ENCODE measurements at regions not wholly inside any gene's neighbourhood (a gene's known extent, or its start where the extent isn't known, plus 50 kb on each side); places are given as distances from the start of the nearest gene placed in this dataset.

DNA sequence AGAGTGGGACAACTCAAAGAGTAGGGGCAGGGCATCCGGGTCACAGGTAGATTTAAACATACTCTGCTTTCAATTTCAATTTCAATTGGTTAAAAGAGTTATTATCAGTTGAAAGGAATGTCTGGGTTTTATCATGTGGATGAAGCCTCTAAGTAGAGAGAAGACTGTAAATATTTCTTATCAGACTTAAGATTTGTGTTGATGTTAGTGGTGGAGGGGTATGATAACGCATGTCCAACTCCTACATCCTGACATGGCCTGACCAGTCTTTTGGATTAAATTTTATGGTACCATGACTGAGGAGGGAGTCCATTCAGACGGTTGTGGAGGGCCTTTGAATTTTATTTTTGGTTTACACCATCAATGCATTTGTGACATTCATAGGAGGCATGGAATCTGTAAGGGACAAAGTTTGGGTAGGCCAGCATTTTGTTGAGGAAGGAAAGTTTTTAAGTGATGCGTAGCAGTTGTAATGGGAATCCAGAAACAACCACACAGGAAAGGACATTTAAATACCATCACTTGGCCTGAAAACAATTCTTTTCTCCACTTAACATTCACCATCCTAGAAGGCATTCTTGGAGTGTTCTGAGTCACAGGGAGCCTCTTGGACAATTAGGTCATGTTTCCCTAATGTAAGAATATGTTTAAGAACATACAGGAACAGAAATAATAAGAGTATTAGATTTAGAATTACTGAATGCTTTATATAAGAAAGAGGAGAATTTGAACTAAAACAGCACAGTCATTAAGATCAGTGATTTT, 371.9 kb downstream of the ATP23 start:
- H3K4me1 ChIP-seq: peaks cover 9% of the 10 kb centered on the region
- TF ChIP-seq, protein P1, sequence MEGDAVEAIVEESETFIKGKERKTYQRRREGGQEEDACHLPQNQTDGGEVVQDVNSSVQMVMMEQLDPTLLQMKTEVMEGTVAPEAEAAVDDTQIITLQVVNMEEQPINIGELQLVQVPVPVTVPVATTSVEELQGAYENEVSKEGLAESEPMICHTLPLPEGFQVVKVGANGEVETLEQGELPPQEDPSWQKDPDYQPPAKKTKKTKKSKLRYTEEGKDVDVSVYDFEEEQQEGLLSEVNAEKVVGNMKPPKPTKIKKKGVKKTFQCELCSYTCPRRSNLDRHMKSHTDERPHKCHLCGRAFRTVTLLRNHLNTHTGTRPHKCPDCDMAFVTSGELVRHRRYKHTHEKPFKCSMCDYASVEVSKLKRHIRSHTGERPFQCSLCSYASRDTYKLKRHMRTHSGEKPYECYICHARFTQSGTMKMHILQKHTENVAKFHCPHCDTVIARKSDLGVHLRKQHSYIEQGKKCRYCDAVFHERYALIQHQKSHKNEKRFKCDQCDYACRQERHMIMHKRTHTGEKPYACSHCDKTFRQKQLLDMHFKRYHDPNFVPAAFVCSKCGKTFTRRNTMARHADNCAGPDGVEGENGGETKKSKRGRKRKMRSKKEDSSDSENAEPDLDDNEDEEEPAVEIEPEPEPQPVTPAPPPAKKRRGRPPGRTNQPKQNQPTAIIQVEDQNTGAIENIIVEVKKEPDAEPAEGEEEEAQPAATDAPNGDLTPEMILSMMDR (IDR thresholded peaks at IDR 0.05): no peak
- WGBS, 3 donors: 88 to 89% (median 89%) methylated on average over 4 of the region's 4 CpGs
- no peaks in the 10 kb centered on the region for H3K36me3 ChIP-seq (ENCODE audit: insufficient read depth in 1 of 2, low read depth in 1 of 2)
- DNase-seq (no peak), ATAC-seq (no peak)
- H3K9me3 ChIP-seq: no peaks in the 10 kb centered on the region
- H3K27me3 ChIP-seq (ENCODE audit: insufficient read depth in 3 of 3, low read length in 2 of 3): no peaks in the 10 kb centered on the region
- intact Hi-C loops (cut with DNase I): no loop called here
- H3K27ac ChIP-seq: no peak overlapping the region
- no peak overlapping the region for H3K4me3 ChIP-seq

DNA sequence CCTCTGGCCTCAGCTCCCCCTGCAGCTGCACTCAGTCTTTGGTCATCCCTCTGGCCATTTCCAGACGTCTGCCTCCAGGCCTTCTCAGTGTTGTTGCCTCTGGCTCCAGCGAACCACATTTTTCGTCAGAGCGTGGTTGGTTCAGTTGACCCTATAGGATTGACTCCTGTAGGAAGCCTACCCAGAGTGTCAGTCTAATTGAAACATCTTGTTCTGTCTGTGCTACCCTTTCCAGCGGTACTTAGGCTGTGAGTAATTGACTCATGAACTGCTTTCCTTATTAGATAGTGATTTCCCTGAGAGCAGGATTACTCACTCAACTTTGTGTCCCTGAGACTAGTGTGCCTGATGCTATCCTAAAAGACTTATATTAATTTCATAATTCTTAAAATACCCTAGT, 373.2 kb downstream of the ATP23 start:
- no peak overlapping the region for H3K4me3 ChIP-seq
- no peaks in the 10 kb centered on the region for H3K36me3 ChIP-seq (ENCODE audit: insufficient read depth in 1 of 2, low read depth in 1 of 2)
- no peak for ATAC-seq
- no peaks in the 10 kb centered on the region for H3K27me3 ChIP-seq (ENCODE audit: insufficient read depth in 3 of 3, low read length in 2 of 3)
- TF ChIP-seq, protein P1 (IDR thresholded peaks at IDR 0.05): no peak
- intact Hi-C loops (cut with DNase I): no loop called here
- WGBS, 3 donors: 77 to 90% (median 85%) methylated on average over 5 of the region's 5 CpGs
- no peaks in the 10 kb centered on the region for H3K9me3 ChIP-seq
- H3K27ac ChIP-seq: no peak overlapping the region
- H3K4me1 ChIP-seq: peaks cover 9% of the 10 kb centered on the region
- DNase-seq: no peak

DNA sequence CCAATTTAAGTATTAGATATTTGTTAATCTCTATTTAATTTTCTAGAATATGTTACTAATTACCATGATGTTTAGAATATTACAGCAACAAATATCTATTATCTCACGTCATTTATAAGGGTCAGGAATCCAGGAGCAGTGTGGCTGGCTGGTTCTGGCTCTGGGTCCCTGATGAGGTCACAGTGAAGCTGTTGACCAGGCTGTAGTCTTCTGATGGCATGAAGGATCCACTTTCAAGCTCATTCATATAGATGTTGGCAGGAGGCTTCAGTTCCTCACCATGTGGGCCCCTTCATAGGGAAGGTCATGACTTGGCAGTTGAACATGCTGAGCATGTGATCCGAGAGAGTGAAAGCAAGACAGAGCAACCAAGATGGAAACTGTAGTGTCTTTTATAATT, 375.6 kb downstream of the ATP23 start:
- Histone ChIP-seq H3K36me3 (ENCODE audit: insufficient read depth in 1 of 2, low read depth in 1 of 2) (no peaks in the 10 kb centered on the region), H3K4me3 (no peak overlapping the region), H3K27ac (no peak overlapping the region), H3K9me3 (no peaks in the 10 kb centered on the region), H3K27me3 (ENCODE audit: insufficient read depth in 3 of 3, low read length in 2 of 3) (no peaks in the 10 kb centered on the region), H3K4me1 (no peaks in the 10 kb centered on the region)
- TF ChIP-seq, protein P1 (IDR thresholded peaks at IDR 0.05): no peak
- WGBS, 3 donors: 78 to 87% (median 84%) methylated on average over 2 of the region's 2 CpGs
- no peak for DNase-seq
- intact Hi-C loops (cut with DNase I): no loop called here
- ATAC-seq: no peak

DNA sequence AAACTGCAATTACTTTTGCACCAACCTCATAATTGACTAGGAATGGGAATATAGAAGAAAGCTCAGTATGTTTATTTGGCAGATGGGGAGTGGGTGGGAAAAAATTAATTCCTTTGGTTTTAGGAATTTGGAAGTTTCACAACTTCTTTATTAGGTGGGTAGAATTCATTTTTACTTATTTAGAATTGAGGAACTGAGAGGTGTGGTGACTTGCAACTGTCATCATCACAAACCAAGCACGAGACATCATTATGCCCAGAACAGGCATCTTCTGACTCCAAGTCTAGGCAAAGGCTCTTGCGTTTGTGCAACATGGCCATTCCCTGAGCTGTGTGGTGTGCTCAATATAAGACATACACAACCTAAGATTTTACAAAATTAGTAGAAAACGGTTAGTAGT, 380.0 kb downstream of the ATP23 start:
- Histone ChIP-seq H3K36me3 (ENCODE audit: insufficient read depth in 1 of 2, low read depth in 1 of 2) (no peaks in the 10 kb centered on the region), H3K27ac (no peak overlapping the region), H3K27me3 (ENCODE audit: insufficient read depth in 3 of 3, low read length in 2 of 3) (no peaks in the 10 kb centered on the region), H3K4me1 (no peaks in the 10 kb centered on the region), H3K9me3 (no peaks in the 10 kb centered on the region), H3K4me3 (no peak overlapping the region)
- intact Hi-C loops (cut with DNase I): no loop called here
- TF ChIP-seq, protein P1 (IDR thresholded peaks at IDR 0.05): no peak
- no peak for DNase-seq
- no peak for ATAC-seq
- 88 to 96% (median 94%) methylated on average over 3 of the region's 3 CpGs for WGBS, 3 donors

GRCh38 chr12:58323676-58324075, 382.3 kb downstream of the ATP23 start:
- Histone ChIP-seq H3K4me1 (no peaks in the 10 kb centered on the region), H3K9me3 (no peaks in the 10 kb centered on the region), H3K27ac (no peak overlapping the region), H3K4me3 (no peak overlapping the region), H3K27me3 (ENCODE audit: insufficient read depth in 3 of 3, low read length in 2 of 3) (no peaks in the 10 kb centered on the region), H3K36me3 (ENCODE audit: insufficient read depth in 1 of 2, low read depth in 1 of 2) (no peaks in the 10 kb centered on the region)
- intact Hi-C loops (cut with DNase I): no loop called here
- 87 to 91% (median 90%) methylated on average over 3 of the region's 3 CpGs for WGBS, 3 donors
- ATAC-seq: no peak
- TF ChIP-seq, protein P1 (IDR thresholded peaks at IDR 0.05): no peak
- no peak for DNase-seq
